A673 (cell line): ENCODE measurements at regions not wholly inside any gene's neighbourhood (a gene's known extent, or its start where the extent isn't known, plus 50 kb on each side); places are given as distances from the start of the nearest gene placed in this dataset.

Experiments used
- BruUV-seq: library from RNA; stranded (reverse); fragments of 400-500 nt; replicated peaks from 2 replicates; lab custom pipeline; 2021; lab: Mats Ljungman, UMichigan
- CTCF ChIA-PET: fragments of 300-600 bp; sonication (Branson Sonifier 250); formaldehyde crosslinking; loops from one replicate; lab custom pipeline; 2022; ENCODE audit warnings: antibody characterized with exemption; lab: Charles Lee
- POLR2A ChIA-PET: fragments of 300-600 bp; sonication (Branson Sonifier 250); formaldehyde crosslinking; loops from one replicate; lab custom pipeline; 2022; ENCODE audit warnings: antibody characterized with exemption; ENCODE audit not compliant: low non-redundant PET; lab: Charles Lee
- DNase-seq: peaks from one replicate; pipeline ENCODE4 v3.0.0-alpha.2; 2015; ENCODE audit warnings: low spot score
- H3K27ac ChIP-seq: fragments of 200-600 bp; sonication (generic); 2 replicates; pipeline ENCODE4 v1.5.1; 2016; ENCODE audit warnings: mixed run types, low read depth, mild to moderate bottlenecking, mixed read lengths, antibody characterized with exemption, low read length; ENCODE audit not compliant: poor library complexity, severe bottlenecking
- H3K27me3 ChIP-seq: fragments of 200-600 bp; sonication (generic); replicated peaks from 2 replicates; pipeline ENCODE4 v1.6.1; 2017; ENCODE audit warnings: mixed run types, low read depth, mild to moderate bottlenecking, mixed read lengths, antibody characterized with exemption, low read length; ENCODE audit not compliant: insufficient read depth, poor library complexity
- H3K36me3 ChIP-seq: fragments of 200-600 bp; sonication (generic); 2 replicates; pipeline ENCODE4 v1.6.1; 2016; ENCODE audit warnings: mixed run types, mild to moderate bottlenecking, mixed read lengths, antibody characterized with exemption, low read length; ENCODE audit not compliant: insufficient read depth, poor library complexity, severe bottlenecking
- H3K4me1 ChIP-seq: fragments of 200-600 bp; sonication (generic); 2 replicates; pipeline ENCODE4 v1.6.1; 2017; ENCODE audit warnings: mixed run types, mild to moderate bottlenecking, mixed read lengths, antibody characterized with exemption, low read length; ENCODE audit not compliant: insufficient read depth, poor library complexity, severe bottlenecking
- H3K4me3 ChIP-seq: fragments of 200-600 bp; sonication (generic); 2 replicates; pipeline ENCODE4 v1.5.1; 2016; ENCODE audit warnings: low read depth, mixed run types, mild to moderate bottlenecking, mixed read lengths, low read length; ENCODE audit not compliant: poor library complexity, severe bottlenecking
- H3K9me3 ChIP-seq: fragments of 200-600 bp; sonication (generic); 2 replicates; pipeline ENCODE4 v1.6.1; 2016; ENCODE audit warnings: mixed run types, low read depth, mild to moderate bottlenecking, mixed read lengths, antibody characterized with exemption, low read length; ENCODE audit not compliant: poor library complexity, severe bottlenecking
- EZH2 ChIP-seq: fragments of 200-600 bp; sonication (generic); IDR thresholded peaks from 2 replicates; pipeline ENCODE4 v1.6.1; 2017; ENCODE audit warnings: borderline replicate concordance, low read depth, mild to moderate bottlenecking, mixed read lengths, antibody characterized with exemption, low read length; ENCODE audit not compliant: poor library complexity, severe bottlenecking
- intact Hi-C: fragments of 100-400 bp; cut with micrococcal nuclease; formaldehyde crosslinking; loops from one replicate; pipeline ENCODE4 v1.10.0; 2022; ENCODE audit not compliant: unreplicated experiment
- TF ChIP-seq, protein P1 (sequence below): fragments of 300-800, 200-600 bp; sonication (generic); conservative IDR thresholded peaks from 2 replicates; pipeline ENCODE4 v1.5.1; 2017; ENCODE audit warnings: low read depth, mild to moderate bottlenecking, antibody characterized with exemption, low read length, moderate library complexity, mixed read lengths

DNA sequence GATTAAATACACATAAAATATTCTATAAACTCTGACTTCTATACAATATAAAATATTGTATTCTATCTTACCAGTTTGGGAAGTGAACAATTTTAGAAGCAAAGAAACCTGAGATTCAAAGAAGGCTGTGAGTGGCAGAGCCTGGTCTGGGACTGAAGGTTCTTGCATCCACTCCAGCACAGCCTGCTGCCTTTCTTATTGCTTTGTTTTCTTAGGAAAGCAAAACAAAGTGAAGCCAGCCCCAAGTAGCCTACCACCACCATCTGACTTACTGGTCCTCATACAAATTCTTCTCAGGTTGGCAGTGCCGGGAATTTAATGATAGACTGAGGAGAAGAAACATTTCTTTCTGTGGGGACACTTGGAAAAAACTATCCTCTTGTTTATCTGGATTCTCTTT lies 129.7 kb upstream of the SMAD1 start:
- intact Hi-C loops = no loop called here
- TF ChIP-seq EZH2 = no peak
- TF ChIP-seq, protein P1, sequence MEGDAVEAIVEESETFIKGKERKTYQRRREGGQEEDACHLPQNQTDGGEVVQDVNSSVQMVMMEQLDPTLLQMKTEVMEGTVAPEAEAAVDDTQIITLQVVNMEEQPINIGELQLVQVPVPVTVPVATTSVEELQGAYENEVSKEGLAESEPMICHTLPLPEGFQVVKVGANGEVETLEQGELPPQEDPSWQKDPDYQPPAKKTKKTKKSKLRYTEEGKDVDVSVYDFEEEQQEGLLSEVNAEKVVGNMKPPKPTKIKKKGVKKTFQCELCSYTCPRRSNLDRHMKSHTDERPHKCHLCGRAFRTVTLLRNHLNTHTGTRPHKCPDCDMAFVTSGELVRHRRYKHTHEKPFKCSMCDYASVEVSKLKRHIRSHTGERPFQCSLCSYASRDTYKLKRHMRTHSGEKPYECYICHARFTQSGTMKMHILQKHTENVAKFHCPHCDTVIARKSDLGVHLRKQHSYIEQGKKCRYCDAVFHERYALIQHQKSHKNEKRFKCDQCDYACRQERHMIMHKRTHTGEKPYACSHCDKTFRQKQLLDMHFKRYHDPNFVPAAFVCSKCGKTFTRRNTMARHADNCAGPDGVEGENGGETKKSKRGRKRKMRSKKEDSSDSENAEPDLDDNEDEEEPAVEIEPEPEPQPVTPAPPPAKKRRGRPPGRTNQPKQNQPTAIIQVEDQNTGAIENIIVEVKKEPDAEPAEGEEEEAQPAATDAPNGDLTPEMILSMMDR = no peak
- BruUV-seq = no TSS peak
- no peaks in the 10 kb centered on the region for H3K4me1 ChIP-seq
- no peak overlapping the region for H3K27ac ChIP-seq
- no peak for DNase-seq
- CTCF ChIA-PET = no interaction called here
- no peaks in the 10 kb centered on the region for H3K27me3 ChIP-seq
- no peaks in the 10 kb centered on the region for H3K36me3 ChIP-seq
- H3K4me3 ChIP-seq = no peak overlapping the region
- POLR2A ChIA-PET = no interaction called here
- H3K9me3 ChIP-seq = no peaks in the 10 kb centered on the region

DNA sequence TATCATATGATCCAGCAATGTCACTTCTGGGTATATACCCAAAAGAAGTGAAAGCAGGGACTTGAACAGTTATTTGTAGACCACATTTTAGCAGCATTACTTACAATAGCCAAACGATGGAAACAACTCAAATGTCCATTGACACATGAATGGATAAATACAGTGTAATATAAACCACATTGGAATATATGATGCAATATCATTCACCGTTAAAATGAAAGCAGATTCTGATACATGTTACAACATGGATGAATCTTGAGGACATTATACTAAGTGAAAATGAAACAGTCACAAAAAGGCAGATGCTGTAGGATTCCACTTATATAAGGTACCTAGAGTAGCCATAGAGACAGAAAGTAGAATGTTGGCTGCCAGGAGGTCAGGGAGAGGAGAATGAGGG lies 130.5 kb upstream of the SMAD1 start:
- Histone ChIP-seq H3K27ac (no peak overlapping the region), H3K27me3 (no peaks in the 10 kb centered on the region), H3K4me3 (no peak overlapping the region), H3K4me1 (no peaks in the 10 kb centered on the region), H3K9me3 (no peaks in the 10 kb centered on the region), H3K36me3 (no peaks in the 10 kb centered on the region)
- TF ChIP-seq, protein P1 = no peak
- no peak for TF ChIP-seq EZH2
- intact Hi-C loops = no loop called here
- BruUV-seq = no TSS peak
- DNase-seq = no peak
- ChIA-PET POLR2A (no interaction called here), CTCF (no interaction called here)

DNA sequence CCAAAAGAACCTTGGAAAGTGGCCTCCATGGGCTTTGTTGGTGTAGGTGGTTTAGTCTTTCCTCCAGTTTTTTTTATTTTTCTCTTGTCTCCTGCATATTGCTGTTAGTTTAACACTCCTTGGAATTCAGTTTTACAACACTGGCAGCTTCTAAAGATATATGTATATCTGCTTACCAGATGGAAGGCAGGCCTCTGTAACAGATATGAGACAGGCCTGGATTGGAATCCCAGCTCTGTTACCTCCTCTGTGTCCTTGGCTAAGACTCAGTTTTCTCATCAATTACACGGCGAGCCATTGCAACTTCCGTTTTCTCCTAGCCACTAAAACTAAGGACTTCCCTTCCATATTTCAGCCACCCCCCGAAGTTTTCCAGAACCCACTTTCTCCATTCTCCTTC lies 133.4 kb upstream of the SMAD1 start:
- no peak for DNase-seq
- H3K36me3 ChIP-seq = no peaks in the 10 kb centered on the region
- no peak overlapping the region for H3K4me3 ChIP-seq
- no TSS peak for BruUV-seq
- CTCF ChIA-PET = no interaction called here
- POLR2A ChIA-PET = no interaction called here
- no peaks in the 10 kb centered on the region for H3K9me3 ChIP-seq
- intact Hi-C loops = no loop called here
- no peak overlapping the region for H3K27ac ChIP-seq
- H3K27me3 ChIP-seq = no peaks in the 10 kb centered on the region
- TF ChIP-seq EZH2 = no peak
- TF ChIP-seq, protein P1 = no peak
- H3K4me1 ChIP-seq = no peaks in the 10 kb centered on the region
